Astrocyte (in vitro differentiated cells and primary cell): ENCODE measurements at regions not wholly inside any gene's neighbourhood (a gene's known extent, or its start where the extent isn't known, plus 50 kb on each side); places are given as distances from the start of the nearest gene placed in this dataset.

Source experiments
- DNase-seq: peaks from one replicate; pipeline ENCODE4 v3.0.0-alpha.2; 2010; ENCODE audit warnings: low read depth
- FAIRE-seq: peaks from 2 replicates; lab custom pipeline; 2011; peaks lifted over from hg19 to GRCh38; lab: Jason Lieb, UNC
- H2AFZ ChIP-seq: 2 replicates; pipeline ENCODE4 v1.6.0; 2012; ENCODE audit warnings: low read depth, low read length, inconsistent platforms
- H3K27ac ChIP-seq: 2 replicates; pipeline ENCODE4 v1.5.1; 2011; ENCODE audit warnings: low read depth, low read length, inconsistent platforms
- H3K27me3 ChIP-seq: 2 replicates; pipeline ENCODE4 v1.6.0; 2011; ENCODE audit warnings: low read length, inconsistent platforms; ENCODE audit not compliant: insufficient read depth
- H3K36me3 ChIP-seq: 2 replicates; pipeline ENCODE4 v1.5.1; 2011; ENCODE audit warnings: low read length, inconsistent platforms; ENCODE audit not compliant: insufficient read depth
- H3K4me1 ChIP-seq: 2 replicates; pipeline ENCODE4 v1.5.1; 2011; ENCODE audit warnings: low read length, inconsistent platforms; ENCODE audit not compliant: insufficient read depth
- H3K4me2 ChIP-seq: 2 replicates; pipeline ENCODE4 v1.6.0; 2012; ENCODE audit warnings: low read length, inconsistent platforms
- H3K4me3 ChIP-seq: 2 replicates; pipeline ENCODE4 v1.5.1; 2011; ENCODE audit warnings: low read depth, mild to moderate bottlenecking, low read length, inconsistent platforms; ENCODE audit not compliant: insufficient read depth
- H3K79me2 ChIP-seq: 2 replicates; pipeline ENCODE4 v1.6.0; 2012; ENCODE audit warnings: mild to moderate bottlenecking, low read length, inconsistent platforms; ENCODE audit not compliant: insufficient read depth
- H3K9ac ChIP-seq: 2 replicates; pipeline ENCODE4 v1.6.0; 2012; ENCODE audit warnings: mild to moderate bottlenecking, low read length, inconsistent platforms
- H3K9me3 ChIP-seq: 2 replicates; pipeline ENCODE4 v1.5.1; 2012; ENCODE audit warnings: low read depth, mild to moderate bottlenecking, low read length, inconsistent platforms; ENCODE audit not compliant: insufficient read depth
- H4K20me1 ChIP-seq: 2 replicates; pipeline ENCODE4 v1.6.0; 2012; ENCODE audit warnings: low read length, inconsistent platforms; ENCODE audit not compliant: insufficient read depth
- H3K27ac Mint-ChIP-seq: one replicate; pipeline ENCODE4 v1.8.0; 2021; ENCODE audit warnings: mild to moderate bottlenecking, mixed read lengths; ENCODE audit not compliant: unreplicated experiment
- H3K27me3 Mint-ChIP-seq: one replicate; pipeline ENCODE4 v1.8.0; 2021; ENCODE audit warnings: low read depth, mixed read lengths; ENCODE audit not compliant: unreplicated experiment
- H3K36me3 Mint-ChIP-seq: one replicate; pipeline ENCODE4 v1.8.0; 2021; ENCODE audit warnings: low read depth, mixed read lengths; ENCODE audit not compliant: unreplicated experiment
- H3K4me1 Mint-ChIP-seq: one replicate; pipeline ENCODE4 v1.8.0; 2021; ENCODE audit warnings: low read depth, mixed read lengths; ENCODE audit not compliant: unreplicated experiment
- H3K4me3 Mint-ChIP-seq: one replicate; pipeline ENCODE4 v1.8.0; 2021; ENCODE audit warnings: mild to moderate bottlenecking, moderate library complexity, mixed read lengths; ENCODE audit not compliant: unreplicated experiment
- H3K9me3 Mint-ChIP-seq: one replicate; pipeline ENCODE4 v1.8.0; 2021; ENCODE audit warnings: mild to moderate bottlenecking, mixed read lengths; ENCODE audit not compliant: unreplicated experiment
- CTCF ChIP-seq: IDR thresholded peaks from 2 replicates; pipeline ENCODE4 v1.5.1; 2011; ENCODE audit warnings: low read depth, mild to moderate bottlenecking, inconsistent platforms, low read length, moderate library complexity; ENCODE audit not compliant: insufficient read depth
- EZH2 ChIP-seq: IDR thresholded peaks from 2 replicates; pipeline ENCODE4 v1.6.1; 2012; ENCODE audit warnings: mild to moderate bottlenecking, low read length, inconsistent platforms; ENCODE audit not compliant: insufficient read depth

GRCh38 chr2:4556135-4556896 lies 852.9 kb downstream of the DCDC2C start:
- Histone ChIP-seq H2AFZ (no peak overlapping the region), H3K36me3 (no peaks in the 10 kb centered on the region), H3K4me1 (peaks cover 4% of the 10 kb centered on the region), H3K27ac (peak overlapping the region; percentile 21), H3K79me2 (no peaks in the 10 kb centered on the region), H3K9ac (no peak overlapping the region), H3K27me3 (no peaks in the 10 kb centered on the region), H3K4me2 (peak overlapping the region; percentile 45), H4K20me1 (no peaks in the 10 kb centered on the region), H3K4me3 (no peak overlapping the region), H3K9me3 (peaks cover 3% of the 10 kb centered on the region)
- Mint-ChIP-seq H3K27ac (no peak overlapping the region), H3K27me3 (no peaks in the 10 kb centered on the region), H3K4me3 (no peak overlapping the region), H3K4me1 (peaks cover 2% of the 10 kb centered on the region), H3K36me3 (no peaks in the 10 kb centered on the region), H3K9me3 (no peaks in the 10 kb centered on the region)
- no peak for FAIRE-seq
- TF ChIP-seq EZH2 (no peak), CTCF (no peak)
- DNase-seq, result no peak

GRCh38 chr2:4561196-4561595 lies 857.8 kb downstream of the DCDC2C start:
- Mint-ChIP-seq H3K4me3 (no peak overlapping the region), H3K27ac (no peak overlapping the region), H3K4me1 (no peaks in the 10 kb centered on the region), H3K9me3 (no peaks in the 10 kb centered on the region), H3K36me3 (no peaks in the 10 kb centered on the region), H3K27me3 (no peaks in the 10 kb centered on the region)
- no peak overlapping the region for H3K4me2 ChIP-seq
- H3K36me3 ChIP-seq, result no peaks in the 10 kb centered on the region
- H3K27ac ChIP-seq, result no peak overlapping the region
- no peak for DNase-seq
- no peaks in the 10 kb centered on the region for H3K9me3 ChIP-seq
- H2AFZ ChIP-seq, result no peak overlapping the region
- no peak for TF ChIP-seq EZH2
- TF ChIP-seq CTCF, result no peak
- no peak overlapping the region for H3K4me3 ChIP-seq
- no peak for FAIRE-seq
- no peaks in the 10 kb centered on the region for H3K27me3 ChIP-seq
- no peaks in the 10 kb centered on the region for H3K79me2 ChIP-seq
- H3K4me1 ChIP-seq, result peaks cover 3% of the 10 kb centered on the region
- no peak overlapping the region for H3K9ac ChIP-seq
- no peaks in the 10 kb centered on the region for H4K20me1 ChIP-seq

GRCh38 chr2:4576075-4576474 lies 872.7 kb downstream of the DCDC2C start:
- FAIRE-seq (no peak), DNase-seq (no peak)
- Mint-ChIP-seq H3K27ac (no peak overlapping the region), H3K36me3 (no peaks in the 10 kb centered on the region), H3K9me3 (no peaks in the 10 kb centered on the region), H3K4me3 (no peak overlapping the region), H3K4me1 (no peaks in the 10 kb centered on the region), H3K27me3 (no peaks in the 10 kb centered on the region)
- Histone ChIP-seq H3K27me3 (no peaks in the 10 kb centered on the region), H3K27ac (no peak overlapping the region), H2AFZ (no peak overlapping the region), H3K9ac (no peak overlapping the region), H3K4me2 (no peak overlapping the region), H3K79me2 (no peaks in the 10 kb centered on the region), H3K4me3 (no peak overlapping the region), H4K20me1 (no peaks in the 10 kb centered on the region), H3K9me3 (no peaks in the 10 kb centered on the region), H3K4me1 (no peaks in the 10 kb centered on the region), H3K36me3 (no peaks in the 10 kb centered on the region)
- TF ChIP-seq EZH2, result no peak
- no peak for TF ChIP-seq CTCF
